Pancreas (tissue), 10 donors: ENCODE measurements at regions not wholly inside any gene's neighbourhood (a gene's known extent, or its start where the extent isn't known, plus 50 kb on each side); places are given as distances from the start of the nearest gene placed in this dataset.

Experiments
- ATAC-seq, 4 donors: fragments of 200-7000 bp; cut with Tn5 transposase; one replicate each; pipeline versions ENCODE4 v1.8.0 to v1.9.1; 2020; ENCODE audit warnings: mild to moderate bottlenecking in 4 of 4, moderate library complexity in 4 of 4
- DNase-seq, 6 donors: peaks; one replicate each; pipeline ENCODE4 v3.0.0-alpha.2; 2020
- FAIRE-seq: peaks from 2 replicates; lab custom pipeline; 2012; peaks lifted over from hg19 to GRCh38; lab: Jason Lieb, UNC
- H3K27ac ChIP-seq, 4 donors: fragments of 200-600 bp; sonication (generic); 1 replicate in 3 of 4; 2 replicates in 1 of 4; pipeline versions ENCODE4 v1.5.0 to v1.8.0; 2020
- H3K27me3 ChIP-seq, 4 donors: fragments of 200-600 bp; one replicate each; pipeline ENCODE4 v1.8.0; 2021
- H3K36me3 ChIP-seq, 3 donors: fragments of 200-600 bp; sonication (generic) in 1 of 3; one replicate each; pipeline versions ENCODE4 v1.5.0 to v1.8.0; 2020 to 2021
- H3K4me1 ChIP-seq, 3 donors: fragments of 200-600 bp; one replicate each; pipeline ENCODE4 v1.8.0; 2021
- H3K4me3 ChIP-seq, 4 donors: fragments of 200-600 bp; sonication (generic) in 2 of 4; one replicate each; pipeline versions ENCODE4 v1.5.0 to v1.8.0; 2020 to 2021
- H3K9me3 ChIP-seq, 4 donors: fragments of 200-600 bp; one replicate each; pipeline ENCODE4 v1.8.0; 2021
- CTCF ChIP-seq, 4 donors: fragments of 200-600 bp; sonication (generic) in 3 of 4; IDR thresholded peaks; one replicate each; pipeline versions ENCODE4 v1.5.0 to v1.8.0; 2021; ENCODE audit warnings: antibody characterized with exemption in 4 of 4
- WGBS, 2 donors: extraction: QIAGEN DNeasy Blood & Tissue Kit; methylation state at CpG; one replicate each; pipeline ENCODE4 v1.1.7; 2013; 5-methylcytosine and 5-hydroxymethylcytosine counted together
- intact Hi-C, 3 donors: fragments of 100-400 bp; cut with DNase I; formaldehyde crosslinking; loops; one replicate each; pipeline versions ENCODE4 v1.11.1 to v1.14.2; 2022
- donor health status: healthy with polysubstance abuse.
- donor health status: DM: no; HTN: no; CAD: no; lungs with moderate emphysema.
- donor health status: DM: no; HTN: no; CAD: no.
- donor health status: control.
- donor health status: control.
- donor health status: Bipolar disorder and iron deficiency.
- donor health status: DM: yes; HTN: yes; CAD: no.
- donor health status: DM: no; HTN: no; CAD: no.
- donor health status: DM: no; HTN: no; CAD: no.
- donor health status: DM: yes; HTN: yes; CAD: no.

DNA sequence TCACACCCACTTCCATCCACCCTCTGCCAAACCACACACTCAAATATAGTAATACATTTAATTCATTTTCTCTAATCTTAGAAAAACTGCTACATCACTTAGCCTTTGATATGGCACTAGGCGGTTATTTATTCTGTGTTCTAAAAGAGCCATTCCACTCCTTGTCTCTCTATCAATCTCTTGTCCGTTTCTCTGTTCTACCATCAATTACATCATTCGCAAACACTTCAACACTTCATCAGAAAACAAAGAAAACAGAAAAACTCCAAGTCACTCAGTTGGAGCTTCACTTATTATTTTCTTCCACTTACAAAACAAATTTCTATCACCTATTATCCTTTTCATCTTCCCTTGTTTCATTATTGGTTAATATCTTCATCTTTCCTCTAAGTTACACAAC lies 1523.0 kb downstream of the KCNT2 start:
- TF ChIP-seq CTCF (IDR thresholded peaks at IDR 0.05): no peak
- Histone ChIP-seq H3K4me1 (no peaks in the 10 kb centered on the region), H3K27me3 (no peaks in the 10 kb centered on the region), H3K36me3 (no peaks in the 10 kb centered on the region), H3K4me3 (no peak overlapping the region), H3K9me3 (no peaks in the 10 kb centered on the region), H3K27ac (no peak overlapping the region)
- ATAC-seq (no peak), DNase-seq (no peak), FAIRE-seq (no peak)
- intact Hi-C loops: no loop called here
- WGBS, 2 donors: 55 to 58% methylated on average over 3 of the region's 3 CpGs

DNA sequence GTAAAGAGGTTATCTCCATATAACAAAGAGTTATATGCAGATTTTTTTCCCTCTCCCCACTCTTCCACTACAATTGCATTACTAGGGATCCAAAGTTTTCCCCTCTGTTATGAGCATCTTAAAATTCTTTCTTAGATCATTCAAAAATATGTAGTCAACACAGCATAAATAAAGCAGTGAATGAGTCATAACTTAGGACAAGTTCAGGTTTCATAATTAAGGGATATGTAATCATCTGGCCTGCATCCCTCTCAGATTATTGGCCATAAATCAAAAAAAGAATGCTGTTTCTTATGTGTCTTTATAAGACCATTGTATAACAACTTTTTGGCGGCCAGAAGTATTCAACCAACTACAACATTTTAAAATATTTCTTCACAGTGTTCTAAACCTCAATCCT lies 1526.1 kb downstream of the KCNT2 start:
- no peaks in the 10 kb centered on the region for H3K9me3 ChIP-seq
- FAIRE-seq (no peak), DNase-seq (no peak), ATAC-seq (no peak)
- WGBS, 2 donors: 37 to 42% methylated on average over 1 of the region's 1 CpG
- no peak for TF ChIP-seq CTCF (IDR thresholded peaks at IDR 0.05)
- H3K27ac ChIP-seq: no peak overlapping the region
- intact Hi-C loops: no loop called here
- H3K4me1 ChIP-seq: no peaks in the 10 kb centered on the region
- no peak overlapping the region for H3K4me3 ChIP-seq
- no peaks in the 10 kb centered on the region for H3K36me3 ChIP-seq
- no peaks in the 10 kb centered on the region for H3K27me3 ChIP-seq

GRCh38 chr1:195076682-195077081 lies 1531.6 kb downstream of the KCNT2 start:
- no peak overlapping the region for H3K27ac ChIP-seq
- ATAC-seq (no peak), FAIRE-seq (no peak), DNase-seq (no peak)
- no peaks in the 10 kb centered on the region for H3K4me1 ChIP-seq
- H3K36me3 ChIP-seq: no peaks in the 10 kb centered on the region
- 25 to 37% methylated on average over 1 of the region's 1 CpG for WGBS, 2 donors
- H3K4me3 ChIP-seq: no peak overlapping the region
- intact Hi-C loops: no loop called here
- no peaks in the 10 kb centered on the region for H3K27me3 ChIP-seq
- no peak for TF ChIP-seq CTCF (IDR thresholded peaks at IDR 0.05)
- no peaks in the 10 kb centered on the region for H3K9me3 ChIP-seq

DNA sequence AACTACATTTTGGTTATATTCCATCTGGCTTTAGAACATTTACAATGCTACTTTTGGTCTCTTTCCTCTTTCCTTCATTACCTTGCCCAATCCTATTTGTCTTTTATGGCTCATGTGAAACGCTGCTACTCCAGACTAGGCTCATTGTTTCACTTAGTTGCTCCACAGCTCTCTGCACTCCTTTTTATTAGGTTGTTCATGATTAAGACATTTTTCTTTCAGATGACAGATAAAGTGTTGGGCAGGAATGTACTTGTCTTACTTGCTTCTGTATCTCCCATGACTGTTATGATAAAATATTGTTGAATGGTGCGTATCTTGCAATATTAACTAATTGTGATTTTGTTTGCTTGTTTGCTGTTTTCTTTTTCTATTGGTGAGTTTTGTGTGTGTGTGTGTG lies 1532.3 kb downstream of the KCNT2 start:
- 50 to 51% methylated on average over 2 of the region's 2 CpGs for WGBS, 2 donors
- no peak for FAIRE-seq

GRCh38 chr1:195071461-195071860 lies 1536.8 kb downstream of the KCNT2 start:
- intact Hi-C loops: no loop called here
- FAIRE-seq: no peak
- H3K27ac ChIP-seq: no peak overlapping the region
- no peaks in the 10 kb centered on the region for H3K9me3 ChIP-seq
- H3K36me3 ChIP-seq: no peaks in the 10 kb centered on the region
- no peak for ATAC-seq
- no peak for DNase-seq
- H3K27me3 ChIP-seq: no peaks in the 10 kb centered on the region
- H3K4me1 ChIP-seq: no peaks in the 10 kb centered on the region
- H3K4me3 ChIP-seq: no peak overlapping the region
- no peak for TF ChIP-seq CTCF (IDR thresholded peaks at IDR 0.05)
- WGBS, 2 donors: 54 to 62% methylated on average over 6 of the region's 6 CpGs

More for the DNA sequence above, 1532.3 kb downstream of the KCNT2 start:
- H3K9me3 ChIP-seq: no peaks in the 10 kb centered on the region
- H3K27ac ChIP-seq: no peak overlapping the region
- intact Hi-C loops: no loop called here
- DNase-seq (no peak), ATAC-seq (no peak)
- no peak for TF ChIP-seq CTCF (IDR thresholded peaks at IDR 0.05)
- no peaks in the 10 kb centered on the region for H3K27me3 ChIP-seq
- H3K4me3 ChIP-seq: no peak overlapping the region
- H3K36me3 ChIP-seq: no peaks in the 10 kb centered on the region
- H3K4me1 ChIP-seq: no peaks in the 10 kb centered on the region
